Activated CD4-positive, alpha-beta memory T cell treated with anti-CD3 and anti-CD28 coated beads for 36 hours (primary cell): ENCODE measurements at regions not wholly inside any gene's neighbourhood (a gene's known extent, or its start where the extent isn't known, plus 50 kb on each side); places are given as distances from the start of the nearest gene placed in this dataset.
"Not testable (repeated sequence)": the region's sequence is repeated elsewhere in the genome, so short reads cannot be mapped to it uniquely, and the experiment has no call there.

Experiments used
- CTCF ChIA-PET: fragments of 350-600 bp; sonication (Branson Sonifier 250); formaldehyde crosslinking; loops from one replicate; lab custom pipeline; 2021; ENCODE audit warnings: antibody characterized with exemption, inconsistent platforms; lab: Charles Lee
- POLR2A ChIA-PET: fragments of 350-600 bp; sonication (Branson Sonifier 250); formaldehyde crosslinking; loops from one replicate; lab custom pipeline; 2021; ENCODE audit warnings: antibody characterized with exemption; lab: Charles Lee
- DNase-seq: peaks from one replicate; pipeline ENCODE4 v3.0.0-alpha.2; 2020
- H3K27ac Mint-ChIP-seq: one replicate; pipeline ENCODE4 v1.8.0; 2021; ENCODE audit warnings: mixed read lengths
- H3K27me3 Mint-ChIP-seq: one replicate; pipeline ENCODE4 v1.8.0; 2021; ENCODE audit warnings: mixed read lengths
- H3K36me3 Mint-ChIP-seq: one replicate; pipeline ENCODE4 v1.8.0; 2021; ENCODE audit warnings: mixed read lengths
- H3K4me1 Mint-ChIP-seq: one replicate; pipeline ENCODE4 v1.8.0; 2021; ENCODE audit warnings: low read depth, mixed read lengths
- H3K4me3 Mint-ChIP-seq: one replicate; pipeline ENCODE4 v1.8.0; 2021; ENCODE audit warnings: mild to moderate bottlenecking, mixed read lengths
- H3K9me3 Mint-ChIP-seq: one replicate; pipeline ENCODE4 v1.8.0; 2021; ENCODE audit warnings: mixed read lengths
- intact Hi-C: fragments of 100-400 bp; cut with micrococcal nuclease; formaldehyde crosslinking; loops from one replicate; pipeline ENCODE4 v1.15.1; 2023

GRCh38 chr5:118533156-118533555 is 455.2 kb downstream of the DTWD2 start:
- CTCF ChIA-PET = no interaction called here

DNA sequence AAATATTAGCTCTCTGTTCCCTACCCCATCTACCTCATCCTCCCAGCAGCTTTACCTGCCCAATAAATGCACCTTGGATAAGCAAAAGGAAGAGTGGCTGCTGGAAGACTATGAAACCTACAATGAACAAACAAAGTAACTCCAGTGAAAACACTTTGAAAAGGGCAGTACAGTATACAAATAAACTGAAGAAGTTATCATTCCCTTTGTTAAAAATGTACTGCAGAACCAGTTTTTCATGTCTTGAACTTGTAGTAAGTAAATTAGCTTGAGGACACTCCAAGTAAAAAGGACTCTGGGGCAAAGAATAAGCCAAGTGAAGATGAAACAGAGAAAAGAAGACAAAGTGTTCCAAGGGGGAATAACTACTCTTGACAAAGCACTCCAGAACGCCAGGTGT is 457.1 kb downstream of the DTWD2 start:
- no peaks in the 10 kb centered on the region for H3K36me3 Mint-ChIP-seq
- H3K4me1 Mint-ChIP-seq = no peaks in the 10 kb centered on the region
- no peaks in the 10 kb centered on the region for H3K9me3 Mint-ChIP-seq
- DNase-seq = no peak
- ChIA-PET POLR2A (no interaction called here), CTCF (no interaction called here)
- intact Hi-C loops = no loop called here
- no peak overlapping the region for H3K27ac Mint-ChIP-seq
- no peaks in the 10 kb centered on the region for H3K27me3 Mint-ChIP-seq
- no peak overlapping the region for H3K4me3 Mint-ChIP-seq

More at GRCh38 chr5:118533156-118533555, 455.2 kb downstream of the DTWD2 start:
- H3K36me3 Mint-ChIP-seq = no peaks in the 10 kb centered on the region
- H3K27ac Mint-ChIP-seq = no peak overlapping the region
- no peaks in the 10 kb centered on the region for H3K4me1 Mint-ChIP-seq
- POLR2A ChIA-PET = no interaction called here
- H3K27me3 Mint-ChIP-seq = no peaks in the 10 kb centered on the region
- intact Hi-C loops = no loop called here
- no peak for DNase-seq
- no peak overlapping the region for H3K4me3 Mint-ChIP-seq
- H3K9me3 Mint-ChIP-seq = no peaks in the 10 kb centered on the region

- H3K9me3 Mint-ChIP-seq = no peaks in the 10 kb centered on the region
- no peak overlapping the region for H3K27ac Mint-ChIP-seq
- no peaks in the 10 kb centered on the region for H3K4me1 Mint-ChIP-seq
- no peak overlapping the region for H3K4me3 Mint-ChIP-seq
- ChIA-PET CTCF (no interaction called here), POLR2A (no interaction called here)
- H3K27me3 Mint-ChIP-seq = no peaks in the 10 kb centered on the region
- intact Hi-C loops = no loop called here
- no peak for DNase-seq
- no peaks in the 10 kb centered on the region for H3K36me3 Mint-ChIP-seq
Observed at GRCh38 chr5:118529361-118530144, 458.8 kb downstream of the DTWD2 start.

- POLR2A ChIA-PET = no interaction called here
- H3K4me3 Mint-ChIP-seq = no peak overlapping the region
- no peaks in the 10 kb centered on the region for H3K9me3 Mint-ChIP-seq
- no peaks in the 10 kb centered on the region for H3K27me3 Mint-ChIP-seq
- DNase-seq = no peak
- no peaks in the 10 kb centered on the region for H3K36me3 Mint-ChIP-seq
- intact Hi-C loops = no loop called here
- H3K4me1 Mint-ChIP-seq = no peaks in the 10 kb centered on the region
- H3K27ac Mint-ChIP-seq = no peak overlapping the region
- CTCF ChIA-PET = no interaction called here
Observed at GRCh38 chr5:118522626-118523025, 465.7 kb downstream of the DTWD2 start.

- ChIA-PET POLR2A (no interaction called here), CTCF (no interaction called here)
- no peaks in the 10 kb centered on the region for H3K27me3 Mint-ChIP-seq
- H3K4me1 Mint-ChIP-seq = no peaks in the 10 kb centered on the region
- no peak overlapping the region for H3K27ac Mint-ChIP-seq
- H3K9me3 Mint-ChIP-seq = no peaks in the 10 kb centered on the region
- no peak for DNase-seq
- H3K36me3 Mint-ChIP-seq = no peaks in the 10 kb centered on the region
- intact Hi-C loops = no loop called here
- H3K4me3 Mint-ChIP-seq = no peak overlapping the region
Observed at GRCh38 chr5:118520771-118521415, 467.5 kb downstream of the DTWD2 start.

DNA sequence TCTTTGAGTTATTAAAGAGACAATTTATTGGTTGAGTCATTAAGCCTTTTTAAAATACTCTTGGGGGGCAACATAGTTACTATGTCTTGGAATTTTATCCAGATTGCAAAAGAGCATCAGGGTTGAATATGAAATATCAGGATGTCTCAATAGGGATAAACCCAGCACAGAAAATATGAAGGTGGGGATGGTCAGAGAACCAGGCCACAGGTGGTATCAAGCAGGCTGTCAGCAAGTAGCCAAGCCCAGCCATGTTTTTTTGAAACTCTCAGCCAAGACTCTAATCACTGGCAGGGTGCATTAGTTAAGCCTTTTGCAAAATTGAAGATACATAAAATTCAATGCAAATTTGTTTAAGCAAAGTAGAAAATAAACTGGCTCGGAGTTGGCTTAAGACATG is 468.9 kb downstream of the DTWD2 start:
- Mint-ChIP-seq H3K36me3 (no peaks in the 10 kb centered on the region), H3K4me3 (no peak overlapping the region), H3K27me3 (no peaks in the 10 kb centered on the region), H3K4me1 (no peaks in the 10 kb centered on the region), H3K9me3 (no peaks in the 10 kb centered on the region), H3K27ac (no peak overlapping the region)
- intact Hi-C loops = no loop called here
- ChIA-PET CTCF (no interaction called here), POLR2A (no interaction called here)
- no peak for DNase-seq

DNA sequence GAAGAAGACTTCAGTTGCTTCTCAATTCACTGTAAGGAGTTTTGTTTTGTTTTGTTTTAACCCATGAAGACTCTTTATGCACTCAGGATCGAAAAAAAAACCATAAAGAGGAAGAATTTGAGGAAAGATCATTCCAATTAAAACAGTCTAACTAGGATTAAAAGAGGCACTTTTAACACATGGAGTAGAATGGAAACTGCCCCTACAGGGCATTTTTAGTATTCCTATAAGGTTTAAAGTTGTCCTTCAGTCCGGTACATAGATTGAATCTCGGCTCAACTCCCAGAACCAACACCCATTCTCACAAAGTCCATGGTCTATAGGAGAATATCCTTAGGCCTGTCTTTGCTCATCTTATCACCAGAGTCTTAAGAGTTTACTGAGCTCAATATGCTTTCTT is 469.6 kb downstream of the DTWD2 start:
- Mint-ChIP-seq H3K4me1 (no peaks in the 10 kb centered on the region), H3K27me3 (no peaks in the 10 kb centered on the region), H3K9me3 (no peaks in the 10 kb centered on the region), H3K36me3 (no peaks in the 10 kb centered on the region), H3K27ac (no peak overlapping the region), H3K4me3 (no peak overlapping the region)
- POLR2A ChIA-PET = no interaction called here
- intact Hi-C loops = no loop called here
- DNase-seq = no peak
- CTCF ChIA-PET = no interaction called here

DNA sequence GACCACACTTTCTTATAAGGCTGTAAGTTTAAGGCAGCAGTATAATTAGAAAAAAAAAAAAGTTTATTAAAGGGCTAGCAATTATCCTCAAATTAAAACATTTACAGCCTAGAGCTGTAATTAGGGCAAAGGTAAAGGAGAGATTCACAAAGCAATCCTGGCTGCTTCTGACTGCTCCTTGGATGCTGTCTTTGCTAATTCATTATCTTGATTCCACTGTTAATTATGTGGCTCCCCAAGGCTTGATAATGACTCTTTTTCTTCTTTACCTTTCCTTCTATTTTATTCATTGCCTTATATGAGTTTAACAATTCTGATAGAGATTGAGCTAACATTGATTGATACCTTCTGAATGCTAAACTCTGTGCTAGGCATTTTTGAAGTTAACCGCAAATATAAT is 476.5 kb downstream of the DTWD2 start:
- no peaks in the 10 kb centered on the region for H3K4me1 Mint-ChIP-seq
- no peaks in the 10 kb centered on the region for H3K27me3 Mint-ChIP-seq
- POLR2A ChIA-PET = interaction anchor here (0.7 kb wide), 1 partner anchor 248 kb away, joined by 3 read pairs; no protein-coding TSS in a partner anchor

DNA sequence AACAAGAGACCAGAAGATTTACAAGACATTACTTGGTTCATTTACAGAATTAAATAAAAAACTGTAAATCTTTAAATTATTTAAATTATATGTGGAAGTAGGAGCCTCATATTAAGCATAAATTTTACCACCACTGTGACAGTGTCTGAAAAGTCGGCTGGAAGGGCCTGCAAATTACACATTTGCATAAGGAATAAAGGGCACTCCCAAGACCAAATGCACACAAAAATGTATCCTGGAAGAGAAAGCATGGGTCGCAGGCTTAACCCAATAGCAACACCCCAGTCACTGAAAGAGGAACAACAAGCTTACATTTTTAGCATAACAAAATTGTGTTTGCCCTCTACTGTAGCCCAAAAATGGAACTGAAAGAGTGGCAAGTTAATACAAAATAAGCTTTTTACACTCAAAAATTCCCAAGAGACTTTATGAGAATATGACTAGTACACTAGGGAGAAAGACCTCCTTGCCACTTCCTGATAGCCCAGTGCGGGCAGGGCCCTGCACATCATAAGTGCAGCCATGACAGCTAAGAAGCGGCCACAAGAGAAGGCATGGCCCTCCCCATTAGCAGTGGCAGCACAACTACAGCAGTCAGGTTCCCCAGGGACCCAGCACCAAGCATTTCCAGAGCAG is 482.0 kb downstream of the DTWD2 start:
- peaks cover 13% of the 10 kb centered on the region for H3K9me3 Mint-ChIP-seq
- POLR2A ChIA-PET = no interaction called here
- CTCF ChIA-PET = no interaction called here
- no peak for DNase-seq
- no peaks in the 10 kb centered on the region for H3K4me1 Mint-ChIP-seq
- intact Hi-C loops = no loop called here
- H3K27ac Mint-ChIP-seq = no peak overlapping the region
- no peak overlapping the region for H3K4me3 Mint-ChIP-seq
- H3K36me3 Mint-ChIP-seq = no peaks in the 10 kb centered on the region
- H3K27me3 Mint-ChIP-seq = no peaks in the 10 kb centered on the region

More for the DNA sequence above, 476.5 kb downstream of the DTWD2 start:
- intact Hi-C loops = no loop called here
- CTCF ChIA-PET = no interaction called here
- H3K36me3 Mint-ChIP-seq = no peaks in the 10 kb centered on the region
- no peak overlapping the region for H3K4me3 Mint-ChIP-seq
- DNase-seq = no peak
- no peaks in the 10 kb centered on the region for H3K9me3 Mint-ChIP-seq
- no peak overlapping the region for H3K27ac Mint-ChIP-seq

DNA sequence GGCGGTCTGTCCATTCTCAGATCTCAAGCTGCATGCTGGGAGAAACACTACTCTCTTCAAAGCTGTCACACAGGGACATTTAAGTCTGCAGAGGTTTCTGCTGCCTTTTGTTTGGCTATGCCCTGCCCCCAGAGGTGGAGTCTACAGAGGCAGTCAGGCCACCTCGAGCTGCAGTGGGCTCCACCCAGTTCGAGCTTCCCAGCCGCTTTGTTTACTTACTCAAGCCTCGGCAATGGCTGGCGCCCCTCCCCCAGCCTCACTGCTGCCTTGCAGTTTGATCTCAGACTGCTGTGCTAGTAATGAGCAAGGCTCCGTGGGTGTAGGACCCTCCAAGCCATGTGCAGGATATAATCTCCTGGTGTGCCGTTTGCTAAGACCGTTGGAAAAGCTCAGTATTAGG is 486.1 kb downstream of the DTWD2 start:
- H3K9me3 Mint-ChIP-seq = peaks cover 16% of the 10 kb centered on the region
- H3K27ac Mint-ChIP-seq, POLR2A ChIA-PET, intact Hi-C loops, H3K4me1 Mint-ChIP-seq, H3K4me3 Mint-ChIP-seq, DNase-seq, H3K27me3 Mint-ChIP-seq, CTCF ChIA-PET, H3K36me3 Mint-ChIP-seq: not testable (repeated sequence)

DNA sequence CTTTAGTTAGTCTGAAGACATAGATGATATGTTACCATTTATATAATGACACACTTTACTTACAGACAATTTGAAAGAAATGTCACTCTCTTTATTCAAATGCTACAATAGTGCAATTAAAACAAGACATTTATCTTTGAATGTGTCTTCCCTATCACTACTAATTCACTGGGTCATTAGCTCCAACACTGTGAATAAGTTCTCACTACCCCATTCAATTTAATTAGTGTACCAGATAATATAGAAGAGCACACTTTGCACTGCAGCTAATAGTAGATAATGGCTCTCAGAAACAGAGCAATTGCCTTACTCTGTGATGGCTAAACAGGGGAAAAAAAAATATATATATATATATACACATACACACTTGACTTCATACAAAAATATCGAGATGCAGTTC is 497.0 kb downstream of the DTWD2 start:
- intact Hi-C loops = no loop called here
- H3K4me3 Mint-ChIP-seq = no peak overlapping the region

GRCh38 chr5:118486647-118487225 is 501.6 kb downstream of the DTWD2 start:
- peaks cover 7% of the 10 kb centered on the region for H3K9me3 Mint-ChIP-seq
- H3K27ac Mint-ChIP-seq = no peak overlapping the region
- no peak overlapping the region for H3K4me3 Mint-ChIP-seq
- no peaks in the 10 kb centered on the region for H3K36me3 Mint-ChIP-seq
- DNase-seq = no peak
- H3K4me1 Mint-ChIP-seq = no peaks in the 10 kb centered on the region
- H3K27me3 Mint-ChIP-seq = no peaks in the 10 kb centered on the region
- CTCF ChIA-PET = no interaction called here
- POLR2A ChIA-PET = no interaction called here
- intact Hi-C loops = no loop called here

More for the DNA sequence above, 497.0 kb downstream of the DTWD2 start:
- CTCF ChIA-PET = no interaction called here
- Mint-ChIP-seq H3K9me3 (peaks cover 3% of the 10 kb centered on the region), H3K36me3 (no peaks in the 10 kb centered on the region), H3K4me1 (no peaks in the 10 kb centered on the region), H3K27me3 (no peaks in the 10 kb centered on the region), H3K27ac (no peak overlapping the region)
- POLR2A ChIA-PET = no interaction called here
- DNase-seq = no peak
